Dendritic cell treated with granulocyte-macrophage colony-stimulating factor and Interleukin-4, amounts not matched to agents 40 ng/mL and 50 ng/mL, for 4 days (primary cell): ENCODE measurements at regions not wholly inside any gene's neighbourhood (a gene's known extent, or its start where the extent isn't known, plus 50 kb on each side); places are given as distances from the start of the nearest gene placed in this dataset.
"Not testable (repeated sequence)": the region's sequence is repeated elsewhere in the genome, so short reads cannot be mapped to it uniquely, and the experiment has no call there.

ENCODE experiments used
- H3K27ac Mint-ChIP-seq: one replicate; pipeline ENCODE4 v1.8.0; 2022; ENCODE audit warnings: mild to moderate bottlenecking, mixed read lengths
- H3K27me3 Mint-ChIP-seq: one replicate; pipeline ENCODE4 v1.8.0; 2022; ENCODE audit warnings: mild to moderate bottlenecking, mixed read lengths
- H3K36me3 Mint-ChIP-seq: one replicate; pipeline ENCODE4 v1.8.0; 2022; ENCODE audit warnings: low read depth, mixed read lengths
- H3K4me1 Mint-ChIP-seq: one replicate; pipeline ENCODE4 v1.8.0; 2022; ENCODE audit warnings: low read depth, mixed read lengths
- H3K4me3 Mint-ChIP-seq: one replicate; pipeline ENCODE4 v1.8.0; 2022; ENCODE audit warnings: mild to moderate bottlenecking, moderate library complexity, mixed read lengths
- H3K9me3 Mint-ChIP-seq: one replicate; pipeline ENCODE4 v1.8.0; 2022; ENCODE audit warnings: mixed read lengths
- intact Hi-C: fragments of 100-400 bp; cut with micrococcal nuclease; formaldehyde crosslinking; loops from one replicate; pipeline ENCODE4 v1.15.0; 2022

- H3K4me3 Mint-ChIP-seq, H3K36me3 Mint-ChIP-seq, H3K4me1 Mint-ChIP-seq, H3K27ac Mint-ChIP-seq, H3K9me3 Mint-ChIP-seq, H3K27me3 Mint-ChIP-seq, intact Hi-C loops: not testable (repeated sequence)
Measured at GRCh38 chr2:87404411-87405255, 343.3 kb upstream of the PLGLB2 start.

DNA sequence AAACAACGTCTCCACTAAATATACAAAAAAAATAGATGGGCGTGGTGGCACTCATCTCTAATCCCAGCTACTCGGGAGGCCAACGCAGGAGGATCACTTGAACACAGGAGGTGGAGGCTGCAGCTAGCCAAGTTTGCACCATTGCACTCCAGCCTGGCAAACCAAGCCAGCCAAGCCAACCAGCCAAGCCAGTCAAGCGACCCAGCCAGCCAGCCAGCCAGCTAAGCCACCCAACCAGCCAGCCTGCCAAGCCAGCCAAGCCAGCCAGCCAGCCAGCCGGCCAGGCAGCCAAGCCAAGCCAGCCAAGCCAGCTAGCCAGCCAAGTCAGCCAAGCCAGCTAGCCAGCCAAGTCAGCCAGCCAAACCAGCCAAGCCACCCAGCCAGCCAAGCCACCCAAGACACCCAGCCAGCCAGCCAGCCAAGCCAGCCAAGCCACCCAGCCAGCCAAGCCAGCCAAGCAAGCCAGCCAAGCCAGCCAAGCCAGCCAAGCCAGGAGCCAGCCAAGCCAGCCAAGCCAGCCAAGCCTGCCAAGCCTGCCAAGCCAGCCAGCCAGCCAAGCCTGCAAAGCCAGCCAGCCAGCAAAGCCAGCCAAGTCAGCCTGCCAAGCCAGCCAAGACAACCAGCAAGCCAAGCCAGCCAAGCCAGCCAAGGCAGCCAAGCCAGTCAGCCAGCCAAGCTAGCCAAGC lies 342.2 kb upstream of the PLGLB2 start:
- H3K9me3 Mint-ChIP-seq, H3K4me3 Mint-ChIP-seq, H3K36me3 Mint-ChIP-seq, H3K27me3 Mint-ChIP-seq, H3K4me1 Mint-ChIP-seq, intact Hi-C loops, H3K27ac Mint-ChIP-seq: not testable (repeated sequence)

- not testable (repeated sequence) for H3K27me3 Mint-ChIP-seq
Measured at GRCh38 chr2:87406406-87407175, 341.3 kb upstream of the PLGLB2 start.

GRCh38 chr2:87409601-87410000 lies 338.3 kb upstream of the PLGLB2 start:
- not testable (repeated sequence) for H3K9me3 Mint-ChIP-seq, H3K4me1 Mint-ChIP-seq

More at GRCh38 chr2:87406406-87407175, 341.3 kb upstream of the PLGLB2 start:
- H3K27ac Mint-ChIP-seq, H3K4me1 Mint-ChIP-seq, H3K36me3 Mint-ChIP-seq, H3K9me3 Mint-ChIP-seq, H3K4me3 Mint-ChIP-seq, intact Hi-C loops: not testable (repeated sequence)

DNA sequence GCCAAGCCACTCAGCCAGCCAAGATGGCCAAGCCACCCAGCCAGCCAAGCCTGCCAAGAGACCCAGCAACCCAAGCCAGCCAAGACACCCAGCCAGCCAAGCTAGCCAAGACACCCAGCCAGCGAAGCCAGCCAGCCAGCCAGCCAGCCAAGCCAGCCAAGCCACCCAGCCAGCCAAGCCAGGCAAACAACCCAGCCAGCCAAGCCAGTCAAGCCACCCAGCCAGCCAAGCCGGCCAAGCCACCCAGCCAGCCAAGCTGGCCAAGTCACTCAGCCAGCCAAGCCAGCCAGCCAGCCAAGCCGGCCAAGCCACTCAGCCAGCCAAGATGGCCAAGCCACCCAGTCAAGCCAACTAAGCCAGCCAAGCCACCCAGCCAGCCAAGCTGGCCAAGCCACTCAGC lies 337.5 kb upstream of the PLGLB2 start:
- H3K4me1 Mint-ChIP-seq, H3K4me3 Mint-ChIP-seq, H3K9me3 Mint-ChIP-seq, H3K27ac Mint-ChIP-seq, H3K27me3 Mint-ChIP-seq, intact Hi-C loops, H3K36me3 Mint-ChIP-seq: not testable (repeated sequence)

More at GRCh38 chr2:87409601-87410000, 338.3 kb upstream of the PLGLB2 start:
- H3K36me3 Mint-ChIP-seq, H3K27me3 Mint-ChIP-seq, intact Hi-C loops, H3K4me3 Mint-ChIP-seq, H3K27ac Mint-ChIP-seq: not testable (repeated sequence)

GRCh38 chr2:87412036-87412820 lies 335.7 kb upstream of the PLGLB2 start:
- H3K27me3 Mint-ChIP-seq, intact Hi-C loops, H3K9me3 Mint-ChIP-seq, H3K27ac Mint-ChIP-seq, H3K4me3 Mint-ChIP-seq, H3K36me3 Mint-ChIP-seq, H3K4me1 Mint-ChIP-seq: not testable (repeated sequence)

DNA sequence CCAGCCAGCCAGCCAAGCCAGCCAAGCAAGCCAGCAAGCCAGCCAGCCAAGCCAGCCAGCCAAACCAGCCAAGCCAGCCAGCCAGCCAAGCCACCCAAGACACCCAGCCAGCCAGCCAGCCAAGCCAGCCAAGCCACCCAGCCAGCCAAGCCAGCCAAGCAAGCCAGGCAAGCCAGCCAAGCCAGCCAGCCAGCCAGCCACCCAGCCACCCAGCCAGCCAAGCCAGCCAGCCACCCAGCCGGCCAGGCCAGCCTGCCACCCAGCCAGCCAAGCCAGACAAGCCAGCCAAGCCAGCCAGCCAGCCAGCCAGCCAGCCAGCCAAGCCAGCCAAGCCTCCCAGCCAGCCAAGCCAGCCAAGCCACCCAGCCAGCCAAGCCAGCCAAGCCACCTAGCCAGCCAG lies 333.6 kb upstream of the PLGLB2 start:
- H3K9me3 Mint-ChIP-seq, H3K27me3 Mint-ChIP-seq, intact Hi-C loops, H3K36me3 Mint-ChIP-seq, H3K27ac Mint-ChIP-seq, H3K4me1 Mint-ChIP-seq, H3K4me3 Mint-ChIP-seq: not testable (repeated sequence)

- H3K36me3 Mint-ChIP-seq, H3K9me3 Mint-ChIP-seq, H3K27ac Mint-ChIP-seq, H3K4me3 Mint-ChIP-seq, intact Hi-C loops, H3K4me1 Mint-ChIP-seq, H3K27me3 Mint-ChIP-seq: not testable (repeated sequence)
Measured at GRCh38 chr2:87414795-87415570, 332.9 kb upstream of the PLGLB2 start.

DNA sequence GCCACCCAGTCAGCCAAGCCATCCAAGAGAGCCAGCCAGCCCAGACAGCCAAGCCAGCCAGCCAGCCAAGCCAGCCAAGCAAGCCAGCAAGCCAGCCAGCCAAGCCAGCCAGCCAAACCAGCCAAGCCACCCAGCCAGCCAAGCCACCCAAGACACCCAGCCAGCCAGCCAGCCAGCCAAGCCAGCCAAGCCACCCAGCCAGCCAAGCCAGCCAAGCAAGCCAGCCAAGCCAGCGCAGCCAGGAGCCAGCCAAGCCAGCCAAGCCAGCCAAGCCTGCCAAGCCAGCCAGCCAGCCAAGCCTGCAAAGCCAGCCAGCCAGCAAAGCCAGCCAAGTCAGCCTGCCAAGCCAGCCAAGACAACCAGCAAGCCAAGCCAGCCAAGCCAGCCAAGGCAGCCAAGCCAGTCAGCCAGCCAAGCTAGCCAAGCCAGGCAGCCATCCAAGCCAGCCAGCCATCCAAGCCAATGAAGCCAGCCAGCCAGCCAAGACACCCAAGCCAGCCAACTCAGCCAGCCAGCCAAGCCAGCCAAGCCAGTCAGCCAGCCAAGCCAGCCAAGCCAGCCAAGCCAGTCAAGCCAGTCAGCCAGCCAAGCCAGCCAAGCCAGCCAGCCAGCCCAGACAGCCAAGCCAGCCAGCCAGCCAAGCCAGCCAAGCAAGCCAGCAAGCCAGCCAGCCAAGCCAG lies 332.2 kb upstream of the PLGLB2 start:
- intact Hi-C loops, H3K9me3 Mint-ChIP-seq, H3K4me1 Mint-ChIP-seq, H3K27ac Mint-ChIP-seq, H3K4me3 Mint-ChIP-seq, H3K36me3 Mint-ChIP-seq, H3K27me3 Mint-ChIP-seq: not testable (repeated sequence)

DNA sequence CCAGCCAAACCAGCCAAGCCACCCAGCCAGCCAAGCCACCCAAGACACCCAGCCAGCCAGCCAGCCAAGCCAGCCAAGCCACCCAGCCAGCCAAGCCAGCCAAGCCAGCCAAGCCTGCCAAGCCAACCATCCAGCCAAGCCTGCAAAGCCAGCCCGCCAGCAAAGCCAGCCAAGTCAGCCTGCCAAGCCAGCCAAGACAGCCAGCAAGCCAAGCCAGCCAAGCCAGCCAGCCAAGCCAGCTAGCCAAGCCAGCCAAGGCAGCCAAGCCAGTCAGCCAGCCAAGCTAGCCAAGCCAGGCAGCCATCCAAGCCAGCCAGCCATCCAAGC lies 331.7 kb upstream of the PLGLB2 start:
- H3K4me1 Mint-ChIP-seq, H3K27ac Mint-ChIP-seq, H3K27me3 Mint-ChIP-seq, H3K4me3 Mint-ChIP-seq, intact Hi-C loops, H3K36me3 Mint-ChIP-seq, H3K9me3 Mint-ChIP-seq: not testable (repeated sequence)

DNA sequence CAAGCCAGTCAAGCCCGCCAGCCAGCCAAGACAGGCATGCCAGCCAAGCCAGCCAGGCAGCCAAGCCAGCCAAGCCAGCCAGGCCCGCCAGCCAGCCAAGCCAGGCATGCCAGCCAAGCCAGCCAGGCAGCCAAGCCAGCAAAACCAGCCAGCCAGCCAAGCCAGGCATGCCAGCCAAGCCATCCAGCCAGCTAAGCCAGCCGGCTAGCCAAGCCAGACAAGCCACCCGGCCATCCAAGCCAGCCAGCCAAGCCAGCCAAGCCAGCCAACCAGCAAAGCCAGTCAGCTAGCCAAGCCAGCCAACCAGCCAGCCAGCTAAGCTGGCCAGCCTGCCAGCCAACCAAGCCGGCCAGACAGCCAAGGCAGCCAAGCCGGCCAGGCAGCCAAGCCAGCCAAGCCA lies 330.7 kb upstream of the PLGLB2 start:
- H3K27me3 Mint-ChIP-seq, H3K4me3 Mint-ChIP-seq, H3K36me3 Mint-ChIP-seq, H3K9me3 Mint-ChIP-seq, H3K27ac Mint-ChIP-seq, intact Hi-C loops, H3K4me1 Mint-ChIP-seq: not testable (repeated sequence)

GRCh38 chr2:87417742-87418567 lies 329.9 kb upstream of the PLGLB2 start:
- H3K9me3 Mint-ChIP-seq, H3K4me3 Mint-ChIP-seq, H3K27ac Mint-ChIP-seq, H3K27me3 Mint-ChIP-seq, H3K4me1 Mint-ChIP-seq, H3K36me3 Mint-ChIP-seq, intact Hi-C loops: not testable (repeated sequence)
